H1 (cell line): ENCODE measurements at regions not wholly inside any gene's neighbourhood (a gene's known extent, or its start where the extent isn't known, plus 50 kb on each side); places are given as distances from the start of the nearest gene placed in this dataset.

Experiments
- CTCF ChIA-PET: fragments of 300-600 bp; sonication (Branson Sonifier 250); formaldehyde crosslinking; loops from one replicate; lab custom pipeline; 2021; ENCODE audit not compliant: partially characterized antibody; lab: Charles Lee
- POLR2A ChIA-PET: fragments of 300-600 bp; sonication (Branson Sonifier 250); formaldehyde crosslinking; loops from one replicate; lab custom pipeline; 2021; ENCODE audit warnings: inconsistent platforms; ENCODE audit not compliant: partially characterized antibody; lab: Charles Lee
- DNase-seq, 2 experiments: peaks; one replicate each; pipeline versions ENCODE4 v3.0.0 to v3.0.0-alpha.2; 2010 to 2022; ENCODE audit warnings: low spot score in 2 of 2, low read depth in 1 of 2, mixed read lengths in 1 of 2
- FAIRE-seq: peaks from 2 replicates; lab custom pipeline; 2011; peaks lifted over from hg19 to GRCh38; lab: Jason Lieb, UNC
- H2AFZ ChIP-seq: 2 replicates; pipeline ENCODE4 v1.8.1; 2012; ENCODE audit warnings: low read length, inconsistent platforms
- H2AK5ac ChIP-seq: 2 replicates; pipeline ENCODE4 v1.6.1; 2013; ENCODE audit warnings: low read depth, low read length
- H2BK120ac ChIP-seq: replicated peaks from 2 replicates; pipeline ENCODE3; 2013; ENCODE audit warnings: low read depth, low read length, inconsistent platforms
- H2BK12ac ChIP-seq: 2 replicates; pipeline ENCODE4 v1.6.1; 2013; ENCODE audit warnings: low read depth, low read length
- H2BK15ac ChIP-seq: 2 replicates; pipeline ENCODE4 v1.6.1; 2013; ENCODE audit warnings: low read length
- H2BK20ac ChIP-seq: 2 replicates; pipeline ENCODE4 v1.6.1; 2013; ENCODE audit warnings: low read length
- H2BK5ac ChIP-seq: 2 replicates; pipeline ENCODE4 v1.6.1; 2013; ENCODE audit warnings: low read depth, low read length
- H3K14ac ChIP-seq: 2 replicates; pipeline ENCODE4 v1.6.1; 2013; ENCODE audit warnings: inconsistent platforms; ENCODE audit not compliant: insufficient read length
- H3K18ac ChIP-seq: 2 replicates; pipeline ENCODE4 v1.6.1; 2013; ENCODE audit warnings: low read length; ENCODE audit errors: extremely low read depth
- H3K23ac ChIP-seq: 2 replicates; pipeline ENCODE4 v1.6.1; 2013; ENCODE audit warnings: inconsistent platforms; ENCODE audit not compliant: insufficient read length
- H3K23me2 ChIP-seq: 2 replicates; pipeline ENCODE4 v1.6.1; 2013; ENCODE audit warnings: low read depth, low read length
- H3K27ac ChIP-seq: 2 replicates; pipeline ENCODE4 v1.6.1; 2011; ENCODE audit warnings: low read depth, low read length, inconsistent platforms
- H3K27me3 ChIP-seq, 4 experiments: replicated peaks in 1 of 4; 1 replicate in 1 of 4; 2 replicates in 3 of 4; pipeline versions ENCODE4 v1.6.1 to v1.8.1; 2011 to 2013; ENCODE audit warnings: low read length in 3 of 4, mild to moderate bottlenecking in 3 of 4, inconsistent platforms in 2 of 4, mixed read lengths in 2 of 4, moderate library complexity in 1 of 4; ENCODE audit not compliant: control insufficient read depth in 3 of 4, insufficient read depth in 3 of 4; ENCODE audit errors: extremely low read depth in 1 of 4
- H3K36me3 ChIP-seq, 4 experiments: 2 replicates each; pipeline versions ENCODE4 v1.6.1 to v1.8.1; 2011 to 2013; ENCODE audit warnings: mild to moderate bottlenecking in 4 of 4, low read length in 3 of 4, moderate library complexity in 2 of 4, control low read depth in 1 of 4, inconsistent platforms in 1 of 4; ENCODE audit not compliant: insufficient read depth in 4 of 4, control insufficient read depth in 2 of 4
- H3K4ac ChIP-seq: replicated peaks from 2 replicates; pipeline ENCODE3; 2013; ENCODE audit warnings: low read length, low read depth, mixed read lengths, inconsistent platforms; ENCODE audit not compliant: insufficient read length
- H3K4me1 ChIP-seq, 4 experiments: replicated peaks in 1 of 4; 1 replicate in 1 of 4; 2 replicates in 3 of 4; pipeline versions ENCODE4 v1.6.1 to v1.8.1; 2011 to 2013; ENCODE audit warnings: low read length in 3 of 4, inconsistent platforms in 2 of 4, mixed read lengths in 1 of 4; ENCODE audit not compliant: insufficient read depth in 4 of 4, control insufficient read depth in 3 of 4
- H3K4me2 ChIP-seq, 2 experiments: 2 replicates each; pipeline versions ENCODE4 v1.6.1 to v1.8.1; 2011 to 2013; ENCODE audit warnings: low read depth in 2 of 2, low read length in 2 of 2, control low read depth in 1 of 2, inconsistent platforms in 1 of 2, mild to moderate bottlenecking in 1 of 2; ENCODE audit not compliant: insufficient read depth in 1 of 2
- H3K4me3 ChIP-seq, 4 experiments: fragments of 200-600, 300-600 bp in 1 of 4; sonication (generic), shearing (Covaris generic), sonication (Bioruptor Twin) in 1 of 4; 2 replicates each; pipeline versions ENCODE4 v1.5.1 to v1.8.1; 2011 to 2016; ENCODE audit warnings: low read length in 4 of 4, low read depth in 3 of 4, control low read depth in 2 of 4, inconsistent platforms in 2 of 4, mild to moderate bottlenecking in 2 of 4, mixed read lengths in 1 of 4, moderate library complexity in 1 of 4; ENCODE audit not compliant: insufficient read depth in 2 of 4; ENCODE audit errors: extremely low read depth in 1 of 4
- H3K56ac ChIP-seq: replicated peaks from 2 replicates; pipeline ENCODE3; 2013; ENCODE audit warnings: low read depth, mild to moderate bottlenecking, mixed read lengths, low read length, inconsistent platforms; ENCODE audit not compliant: insufficient read length
- H3K79me1 ChIP-seq: 2 replicates; pipeline ENCODE4 v1.6.1; 2013; ENCODE audit warnings: low read depth, low read length, control low read depth
- H3K79me2 ChIP-seq, 2 experiments: 2 replicates each; pipeline versions ENCODE4 v1.6.1 to v1.8.1; 2012 to 2013; ENCODE audit warnings: low read length in 2 of 2, mild to moderate bottlenecking in 2 of 2, inconsistent platforms in 1 of 2; ENCODE audit not compliant: insufficient read depth in 2 of 2, control insufficient read depth in 1 of 2
- H3K9ac ChIP-seq, 4 experiments: replicated peaks in 1 of 4; 1 replicate in 1 of 4; 2 replicates in 3 of 4; pipeline versions ENCODE4 v1.6.1 to v1.8.1; 2011 to 2013; ENCODE audit warnings: low read depth in 3 of 4, low read length in 3 of 4, control low read depth in 2 of 4, mild to moderate bottlenecking in 2 of 4, moderate library complexity in 2 of 4, inconsistent platforms in 1 of 4; ENCODE audit errors: extremely low read depth in 1 of 4
- H3K9me3 ChIP-seq, 2 experiments: 2 replicates each; pipeline versions ENCODE4 v1.6.1 to v1.8.1; 2012 to 2013; ENCODE audit warnings: mild to moderate bottlenecking in 2 of 2, moderate library complexity in 2 of 2, control low read depth in 1 of 2, inconsistent platforms in 1 of 2, low read depth in 1 of 2, low read length in 1 of 2, mixed read lengths in 1 of 2; ENCODE audit not compliant: insufficient read depth in 2 of 2
- H4K20me1 ChIP-seq, 2 experiments: replicated peaks in 1 of 2; 2 replicates each; pipeline versions ENCODE3 to v1.8.1; 2011 to 2013; ENCODE audit warnings: inconsistent platforms in 2 of 2, low read length in 2 of 2, mild to moderate bottlenecking in 1 of 2; ENCODE audit not compliant: insufficient read depth in 2 of 2, control insufficient read depth in 1 of 2
- H4K5ac ChIP-seq: 2 replicates; pipeline ENCODE4 v1.6.1; 2013; ENCODE audit warnings: low read length, low read depth, mixed read lengths, inconsistent platforms; ENCODE audit not compliant: insufficient read length
- H4K8ac ChIP-seq: 2 replicates; pipeline ENCODE4 v1.8.0; 2013; ENCODE audit warnings: mild to moderate bottlenecking, moderate library complexity, low read length, inconsistent platforms; ENCODE audit not compliant: insufficient read depth; ENCODE audit errors: extremely low read depth
- H4K91ac ChIP-seq: replicated peaks from 2 replicates; pipeline ENCODE3; 2013; ENCODE audit warnings: low read length, mixed read lengths, inconsistent platforms; ENCODE audit not compliant: insufficient read length
- ASH2L ChIP-seq: fragments of 200-600, 300-600 bp; sonication (generic); IDR thresholded peaks from one replicate; pipeline ENCODE4 v1.7.1; 2017; ENCODE audit warnings: low read length
- BRCA1 ChIP-seq: IDR thresholded peaks from 2 replicates; pipeline ENCODE4 v1.6.1; 2012; ENCODE audit warnings: low read depth, low read length, improper control_type of control experiment
- CEBPB ChIP-seq: IDR thresholded peaks from 2 replicates; pipeline ENCODE4 v1.6.1; 2012; ENCODE audit warnings: low read depth, low read length
- CREB1 ChIP-seq: IDR thresholded peaks from 2 replicates; pipeline ENCODE4 v1.6.1; 2012; ENCODE audit warnings: inconsistent platforms
- HDAC2 ChIP-seq, 2 experiments: fragments of 300-600 bp in 1 of 2; sonication (generic) in 1 of 2; IDR thresholded peaks; 2 replicates each; pipeline ENCODE4 v1.6.1; 2011 to 2012; ENCODE audit warnings: low read depth in 2 of 2, low read length in 2 of 2, mild to moderate bottlenecking in 2 of 2, moderate library complexity in 2 of 2, borderline replicate concordance in 1 of 2, inconsistent platforms in 1 of 2
- RBBP5 ChIP-seq: IDR thresholded peaks from 2 replicates; pipeline ENCODE4 v1.7.1; 2012; ENCODE audit warnings: low read depth, mild to moderate bottlenecking, inconsistent platforms, low read length, moderate library complexity, borderline replicate concordance
- TAF1 ChIP-seq: IDR thresholded peaks from 2 replicates; pipeline ENCODE4 v1.6.1; 2011; ENCODE audit warnings: mild to moderate bottlenecking, low read depth, low read length
- TCF12 ChIP-seq: IDR thresholded peaks from 2 replicates; pipeline ENCODE4 v1.6.1; 2011; ENCODE audit warnings: low read depth, mild to moderate bottlenecking, low read length
- WGBS, 2 experiments: shearing (Covaris generic) in 1 of 2; methylation state at CpG; one replicate each; pipeline versions ENCODE4 v1.1.6 to v1.1.7; 2013 to 2015; ENCODE audit warnings: low lambda C conversion rate in 2 of 2, mixed read lengths in 2 of 2, inconsistent platforms in 1 of 2, low coverage in 1 of 2, missing lambda C conversion rate in 1 of 2; ENCODE audit not compliant: insufficient replicate concordance in 2 of 2, insufficient coverage in 1 of 2, insufficient read length in 1 of 2; ENCODE audit errors: extremely low coverage in 1 of 2, missing lambda C conversion rate in 1 of 2; 5-methylcytosine and 5-hydroxymethylcytosine counted together

GRCh38 chr10:9126728-9127127 lies 1072.2 kb downstream of the GATA3 start:
- H3K4me3 ChIP-seq: no peak overlapping the region
- no peak overlapping the region for H4K8ac ChIP-seq
- H2BK5ac ChIP-seq: no peak overlapping the region
- H3K4ac ChIP-seq: no peak overlapping the region
- no peak overlapping the region for H4K5ac ChIP-seq
- H3K9me3 ChIP-seq: no peaks in the 10 kb centered on the region
- no peak overlapping the region for H3K14ac ChIP-seq
- no peak overlapping the region for H3K23ac ChIP-seq
- no peaks in the 10 kb centered on the region for H4K20me1 ChIP-seq
- H3K56ac ChIP-seq: no peak overlapping the region
- H2AK5ac ChIP-seq: no peak overlapping the region
- no peak for DNase-seq
- 90% methylated on average over 4 of the region's 4 CpGs; no CpG with 5 or more reads in 1 of the 2 experiments for WGBS, 2 experiments
- ChIA-PET POLR2A (no interaction called here), CTCF (interaction anchor here (0.6 to 0.8 kb wide), 2 partner anchors 52 to 82 kb away, joined by 3 read pairs; no protein-coding TSS in a partner anchor)
- no peaks in the 10 kb centered on the region for H3K79me2 ChIP-seq
- no peak overlapping the region for H3K4me2 ChIP-seq
- no peak overlapping the region for H2AFZ ChIP-seq
- H2BK12ac ChIP-seq: no peak overlapping the region
- H2BK120ac ChIP-seq: no peak overlapping the region
- no peak overlapping the region for H4K91ac ChIP-seq
- no peak overlapping the region for H3K9ac ChIP-seq
- no peaks in the 10 kb centered on the region for H3K79me1 ChIP-seq
- no peaks in the 10 kb centered on the region for H3K27me3 ChIP-seq
- H3K36me3 ChIP-seq: no peaks in the 10 kb centered on the region
- H2BK20ac ChIP-seq: no peak overlapping the region
- H3K23me2 ChIP-seq: no peaks in the 10 kb centered on the region
- H3K27ac ChIP-seq: no peak overlapping the region
- H3K18ac ChIP-seq: no peak overlapping the region
- FAIRE-seq: no peak
- no peak overlapping the region for H2BK15ac ChIP-seq
- H3K4me1 ChIP-seq: no peaks in the 10 kb centered on the region
- no peak for TF ChIP-seq CEBPB
- no peak for TF ChIP-seq BRCA1
- no peak for TF ChIP-seq CREB1
- TF ChIP-seq HDAC2 (IDR thresholded peaks at IDR 0.05; ENCODE audit: borderline replicate concordance in 1 of 2, low read depth in 2 of 2, low read length in 2 of 2): no peak
- TF ChIP-seq RBBP5: no peak
- TF ChIP-seq TAF1: no peak
- no peak for TF ChIP-seq ASH2L
- no peak for TF ChIP-seq TCF12
